ES-I3 (cell line): ENCODE measurements at regions not wholly inside any gene's neighbourhood (a gene's known extent, or its start where the extent isn't known, plus 50 kb on each side); places are given as distances from the start of the nearest gene placed in this dataset.
"Not testable (repeated sequence)": the region's sequence is repeated elsewhere in the genome, so short reads cannot be mapped to it uniquely, and the experiment has no call there.

ENCODE experiments used
- H3K36me3 ChIP-seq: 2 replicates; pipeline ENCODE4 v1.6.1; 2013; ENCODE audit warnings: mild to moderate bottlenecking, low read length, control low read depth, moderate library complexity; ENCODE audit not compliant: insufficient read depth
- H3K4me1 ChIP-seq: 2 replicates; pipeline ENCODE4 v1.6.1; 2013; ENCODE audit warnings: mild to moderate bottlenecking, control low read depth, low read length; ENCODE audit not compliant: insufficient read depth
- H3K9ac ChIP-seq: 2 replicates; pipeline ENCODE4 v1.6.1; 2013; ENCODE audit warnings: low read depth, mild to moderate bottlenecking, low read length, moderate library complexity
- H3K9me3 ChIP-seq: 2 replicates; pipeline ENCODE4 v1.6.1; 2013; ENCODE audit warnings: mild to moderate bottlenecking, low read length, moderate library complexity; ENCODE audit not compliant: control insufficient read depth, insufficient read depth

DNA sequence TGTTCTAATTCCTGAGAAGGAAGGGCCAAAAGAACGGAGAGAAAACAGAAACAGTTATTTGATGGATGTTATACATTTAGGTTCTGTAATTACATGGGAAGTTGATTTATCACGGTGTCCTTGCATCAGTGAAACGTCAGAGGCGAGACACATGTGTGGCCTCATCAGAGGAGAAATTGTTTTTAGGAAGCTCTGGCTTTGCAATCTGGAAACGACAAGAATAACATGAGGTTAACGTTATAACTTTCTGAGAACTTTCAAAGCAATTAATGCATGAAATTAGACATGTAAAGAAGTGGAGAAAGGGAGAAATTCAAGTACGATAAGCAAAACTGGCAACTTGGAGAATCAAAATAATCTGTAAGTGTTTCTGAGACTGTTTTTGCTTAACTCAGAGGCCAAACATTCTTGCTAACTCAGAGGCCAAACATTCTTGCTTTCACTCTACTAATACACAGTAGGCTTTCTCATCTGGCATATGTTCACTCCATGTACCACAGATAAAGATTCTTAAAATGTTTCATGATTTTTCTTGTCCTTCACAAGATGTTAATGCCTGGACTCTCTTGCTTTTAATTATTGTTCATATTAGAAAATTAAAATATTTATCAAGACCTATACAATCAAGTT lies 933.0 kb downstream of the TLE4 start:
- H3K36me3 ChIP-seq: no peaks in the 10 kb centered on the region
- no peaks in the 10 kb centered on the region for H3K9me3 ChIP-seq
- no peak overlapping the region for H3K9ac ChIP-seq
- no peaks in the 10 kb centered on the region for H3K4me1 ChIP-seq

DNA sequence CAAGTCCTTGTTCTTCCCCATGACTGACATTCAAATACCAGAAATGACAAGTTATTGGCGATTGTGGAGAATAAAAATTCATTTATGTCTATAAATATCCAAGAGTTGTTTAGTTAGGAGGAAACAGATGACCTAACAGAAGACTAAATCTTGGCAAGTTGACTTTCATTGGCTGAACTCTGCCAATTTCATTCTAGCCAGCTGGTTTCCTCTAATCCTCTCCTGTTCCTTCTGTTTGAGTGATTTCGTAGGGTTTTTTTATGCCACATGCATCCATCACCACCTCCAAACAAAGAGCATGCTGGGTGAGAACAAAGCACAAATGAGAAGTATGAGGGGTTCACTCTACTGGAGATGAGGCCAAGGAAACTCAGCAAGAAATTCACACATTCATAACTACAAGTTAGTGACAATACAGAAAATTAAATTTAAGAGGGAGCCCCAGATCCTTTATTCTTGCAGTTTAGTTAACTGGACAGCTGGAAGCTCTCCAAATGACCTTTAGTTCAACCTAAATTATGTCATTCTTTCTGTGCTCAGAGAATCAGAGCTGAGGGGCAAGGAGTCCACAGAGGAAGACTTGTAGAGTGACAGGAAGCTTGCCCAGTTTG lies 932.0 kb downstream of the TLE4 start:
- Histone ChIP-seq H3K9me3 (no peaks in the 10 kb centered on the region), H3K36me3 (no peaks in the 10 kb centered on the region), H3K9ac (no peak overlapping the region), H3K4me1 (no peaks in the 10 kb centered on the region)

DNA sequence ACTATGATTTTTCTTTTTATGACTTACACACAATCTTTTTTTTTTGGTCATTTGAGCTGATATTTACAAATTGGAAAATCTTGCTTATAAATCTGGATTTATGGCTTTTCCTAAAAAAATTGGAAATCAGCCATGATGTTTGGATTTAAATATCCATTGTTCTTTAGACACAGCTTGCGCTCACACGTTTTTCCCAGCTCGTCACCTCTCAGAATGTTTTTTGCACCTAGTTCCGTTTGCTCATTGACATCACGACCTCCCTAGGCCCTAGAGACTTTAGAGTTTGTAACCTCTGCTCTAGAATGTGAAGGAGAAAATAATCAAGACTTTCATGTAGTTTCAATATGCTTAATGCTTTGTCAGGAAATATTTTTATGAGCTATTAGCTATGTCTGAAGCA lies 930.5 kb downstream of the TLE4 start:
- Histone ChIP-seq H3K9me3 (no peaks in the 10 kb centered on the region), H3K4me1 (no peaks in the 10 kb centered on the region), H3K9ac (no peak overlapping the region), H3K36me3 (no peaks in the 10 kb centered on the region)

DNA sequence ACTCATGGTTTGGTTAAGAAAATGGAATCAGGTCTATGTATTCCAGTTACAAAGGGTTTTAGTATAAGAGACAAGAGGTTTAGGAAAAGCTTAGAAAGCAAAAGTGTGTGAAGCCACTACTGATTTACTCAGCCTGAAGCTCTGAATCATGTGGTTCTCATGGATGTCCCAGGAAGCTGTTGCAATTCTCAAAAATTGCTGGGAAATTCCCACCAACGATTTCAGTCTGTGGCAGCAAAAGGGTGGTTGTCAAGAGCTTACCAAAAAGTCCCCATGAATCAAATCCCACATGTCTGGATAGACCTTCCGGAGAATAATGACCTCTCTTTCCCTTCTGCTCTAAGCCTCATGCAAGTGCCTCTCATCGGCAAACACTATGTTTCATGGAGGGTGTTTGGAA lies 929.9 kb downstream of the TLE4 start:
- no peaks in the 10 kb centered on the region for H3K36me3 ChIP-seq

DNA sequence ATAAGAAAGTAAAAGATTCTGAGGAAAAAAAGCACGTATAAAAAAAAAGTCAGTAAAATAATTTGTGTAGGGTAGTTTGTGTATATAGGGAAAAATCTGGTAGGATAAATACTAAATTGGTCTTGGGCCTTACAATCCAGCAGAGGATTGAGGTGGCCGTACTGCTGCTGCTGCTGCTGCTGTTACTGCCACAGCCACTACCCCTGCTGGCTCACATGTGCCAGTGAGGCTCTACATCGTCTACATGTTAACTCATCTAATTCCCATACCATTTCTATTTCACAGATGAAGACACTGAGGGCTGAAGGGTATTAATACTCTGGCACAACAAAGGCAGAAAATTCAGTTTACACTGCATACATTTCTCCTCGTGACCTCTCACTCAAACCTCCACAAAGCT lies 928.5 kb downstream of the TLE4 start:
- no peaks in the 10 kb centered on the region for H3K36me3 ChIP-seq
- H3K4me1 ChIP-seq: no peaks in the 10 kb centered on the region
- no peaks in the 10 kb centered on the region for H3K9me3 ChIP-seq
- no peak overlapping the region for H3K9ac ChIP-seq

More for the DNA sequence above, 929.9 kb downstream of the TLE4 start:
- Histone ChIP-seq H3K9ac (no peak overlapping the region), H3K9me3 (no peaks in the 10 kb centered on the region), H3K4me1 (no peaks in the 10 kb centered on the region)

DNA sequence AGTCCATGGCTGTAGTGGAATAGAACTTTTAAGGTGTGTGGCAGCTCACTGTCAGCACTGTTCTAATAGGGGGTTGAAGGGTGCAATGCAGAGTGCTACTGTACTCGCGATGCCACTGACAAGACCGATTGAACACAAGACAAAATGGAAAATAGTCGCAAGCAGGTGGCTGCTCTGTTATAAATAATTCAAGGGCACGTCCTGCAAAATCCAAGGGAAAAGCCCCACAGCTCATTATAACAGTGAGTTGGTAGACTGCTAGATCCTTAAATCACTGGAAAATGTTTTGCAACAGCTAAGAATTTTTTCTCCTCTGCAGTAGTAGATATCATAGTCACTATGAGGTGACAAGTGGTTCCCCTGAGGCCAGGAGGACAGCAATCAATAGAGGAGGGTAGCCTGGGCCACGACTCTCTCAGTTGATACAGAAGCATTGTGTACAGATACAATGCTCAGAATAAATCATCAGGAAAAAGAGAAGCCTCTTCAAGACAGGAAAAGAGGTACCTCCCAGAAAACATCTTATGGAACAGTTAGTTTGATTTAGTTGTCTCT lies 926.3 kb downstream of the TLE4 start:
- H3K36me3 ChIP-seq: no peaks in the 10 kb centered on the region
- no peak overlapping the region for H3K9ac ChIP-seq
- no peaks in the 10 kb centered on the region for H3K9me3 ChIP-seq
- no peaks in the 10 kb centered on the region for H3K4me1 ChIP-seq

DNA sequence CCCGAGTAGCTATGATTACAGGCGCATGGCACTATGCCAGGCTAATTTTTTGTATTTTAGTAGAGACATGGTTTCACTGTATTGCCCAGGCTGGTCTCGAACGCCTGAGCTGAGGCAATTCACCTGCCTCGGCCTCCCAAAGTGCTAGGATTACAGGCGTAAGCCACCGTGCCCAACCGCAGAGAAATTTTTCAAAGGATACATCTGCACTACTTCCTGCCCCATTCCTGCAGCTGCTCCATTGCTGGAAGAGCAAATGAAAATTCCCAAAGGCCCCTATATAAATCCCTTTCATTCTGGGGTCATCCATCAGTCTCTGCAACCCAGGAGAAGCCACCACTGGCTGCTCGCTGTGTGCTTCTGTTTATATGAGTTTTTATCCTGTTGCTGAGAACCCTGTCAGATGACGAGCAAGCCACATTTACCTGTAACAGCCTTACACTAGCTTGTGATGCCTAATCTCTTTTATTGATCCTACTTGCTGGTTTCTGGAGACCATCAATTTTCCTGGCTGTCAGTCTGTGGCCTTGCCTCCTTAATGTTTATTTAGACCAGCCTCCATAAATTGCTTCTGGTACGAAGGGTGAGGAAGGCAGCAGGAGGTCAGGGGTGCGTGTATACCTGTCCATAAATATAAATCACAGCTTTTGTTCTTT lies 925.3 kb downstream of the TLE4 start:
- no peaks in the 10 kb centered on the region for H3K4me1 ChIP-seq

DNA sequence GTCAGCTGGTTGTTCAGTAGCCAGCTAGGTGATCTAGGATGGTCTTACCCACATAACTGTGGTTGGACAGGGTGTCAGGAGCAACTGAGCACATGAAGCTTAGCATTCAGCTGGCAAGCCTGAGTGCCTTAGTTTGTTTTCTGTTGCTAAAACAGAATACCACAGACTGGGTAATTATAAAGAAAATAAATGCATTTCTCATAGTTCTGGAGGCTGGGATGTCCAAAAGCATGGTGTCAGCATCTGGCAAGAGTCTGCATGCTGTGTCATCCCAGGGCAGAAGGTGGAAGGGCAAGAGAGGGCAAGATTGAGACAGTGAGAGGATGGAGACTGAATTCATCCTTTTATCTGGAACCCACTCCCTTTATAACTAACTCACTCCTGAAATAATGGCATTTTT lies 921.5 kb downstream of the TLE4 start:
- Histone ChIP-seq H3K9ac (no peak overlapping the region), H3K9me3 (no peaks in the 10 kb centered on the region), H3K36me3 (no peaks in the 10 kb centered on the region), H3K4me1 (no peaks in the 10 kb centered on the region)

More for the DNA sequence above, 925.3 kb downstream of the TLE4 start:
- Histone ChIP-seq H3K9me3 (no peaks in the 10 kb centered on the region), H3K9ac (no peak overlapping the region), H3K36me3 (no peaks in the 10 kb centered on the region)

DNA sequence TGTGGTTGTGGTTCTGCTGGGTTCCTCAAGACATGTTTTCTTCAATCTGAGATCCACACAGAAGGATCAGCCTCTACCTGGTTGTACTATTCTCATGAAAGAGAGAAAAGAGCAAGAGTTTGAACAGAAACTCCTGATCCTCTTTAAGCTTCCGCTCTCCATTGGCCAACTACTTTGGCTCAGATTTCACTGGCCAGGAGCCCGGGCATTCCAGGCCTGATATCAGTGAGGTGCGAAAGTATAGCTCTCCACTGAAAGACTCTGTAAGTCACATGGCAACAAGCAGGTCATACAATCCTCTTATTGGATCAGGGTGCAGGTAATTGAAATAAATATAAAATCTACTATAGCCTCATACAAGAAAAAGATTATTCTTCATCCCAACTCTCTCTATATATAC lies 920.5 kb downstream of the TLE4 start:
- Histone ChIP-seq H3K4me1 (no peaks in the 10 kb centered on the region), H3K9ac (no peak overlapping the region), H3K36me3 (no peaks in the 10 kb centered on the region), H3K9me3 (no peaks in the 10 kb centered on the region)

DNA sequence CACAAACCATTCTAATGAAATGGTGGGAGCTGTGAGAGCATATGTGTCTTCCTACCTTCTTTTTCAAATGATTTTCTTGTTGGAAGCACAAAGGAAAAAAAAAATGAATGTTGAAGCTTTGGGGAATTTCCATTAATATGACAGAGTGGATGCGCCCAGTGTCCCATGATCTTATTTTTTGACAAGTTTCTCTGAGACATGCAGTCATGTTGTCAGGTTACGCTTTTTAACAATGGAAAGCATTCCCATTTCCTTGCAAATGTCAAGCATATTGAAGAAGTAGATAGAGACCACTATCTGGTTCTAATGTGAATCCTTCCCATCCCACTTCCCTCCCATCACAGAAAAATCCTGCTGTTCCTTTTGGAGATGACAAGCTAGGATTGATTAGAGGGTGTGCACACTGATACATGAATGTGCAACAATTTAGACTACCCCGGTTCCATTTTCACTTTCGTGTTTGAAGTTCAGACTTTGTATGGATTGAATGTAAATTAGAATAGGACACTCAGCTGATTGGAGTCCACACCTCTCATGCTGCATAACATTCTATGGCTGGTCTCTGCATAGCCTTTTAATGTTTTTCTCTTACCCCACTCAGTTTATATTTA lies 919.4 kb downstream of the TLE4 start:
- H3K36me3 ChIP-seq: no peaks in the 10 kb centered on the region
- no peaks in the 10 kb centered on the region for H3K9me3 ChIP-seq
- no peak overlapping the region for H3K9ac ChIP-seq
- H3K4me1 ChIP-seq: no peaks in the 10 kb centered on the region

DNA sequence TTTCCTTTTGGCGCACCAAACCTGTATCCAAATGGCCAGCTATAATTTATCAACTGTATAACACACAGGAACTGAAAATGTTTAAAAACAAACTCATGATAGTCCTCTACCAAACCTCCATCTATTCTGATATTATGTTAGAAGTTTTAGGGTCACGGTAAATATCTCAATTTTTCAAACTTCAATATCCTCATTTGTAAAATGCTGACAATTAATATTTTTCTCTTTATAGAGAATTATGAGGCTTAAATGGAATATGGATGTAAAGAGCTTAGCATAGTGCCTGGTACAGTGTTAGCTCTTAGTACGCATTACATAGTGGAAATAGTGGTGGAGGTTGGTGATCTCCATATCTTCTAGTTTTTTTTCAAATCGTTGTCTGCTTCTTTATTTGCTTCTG lies 917.6 kb downstream of the TLE4 start:
- Histone ChIP-seq H3K36me3 (no peaks in the 10 kb centered on the region), H3K9me3 (no peaks in the 10 kb centered on the region), H3K9ac (no peak overlapping the region), H3K4me1 (no peaks in the 10 kb centered on the region)

DNA sequence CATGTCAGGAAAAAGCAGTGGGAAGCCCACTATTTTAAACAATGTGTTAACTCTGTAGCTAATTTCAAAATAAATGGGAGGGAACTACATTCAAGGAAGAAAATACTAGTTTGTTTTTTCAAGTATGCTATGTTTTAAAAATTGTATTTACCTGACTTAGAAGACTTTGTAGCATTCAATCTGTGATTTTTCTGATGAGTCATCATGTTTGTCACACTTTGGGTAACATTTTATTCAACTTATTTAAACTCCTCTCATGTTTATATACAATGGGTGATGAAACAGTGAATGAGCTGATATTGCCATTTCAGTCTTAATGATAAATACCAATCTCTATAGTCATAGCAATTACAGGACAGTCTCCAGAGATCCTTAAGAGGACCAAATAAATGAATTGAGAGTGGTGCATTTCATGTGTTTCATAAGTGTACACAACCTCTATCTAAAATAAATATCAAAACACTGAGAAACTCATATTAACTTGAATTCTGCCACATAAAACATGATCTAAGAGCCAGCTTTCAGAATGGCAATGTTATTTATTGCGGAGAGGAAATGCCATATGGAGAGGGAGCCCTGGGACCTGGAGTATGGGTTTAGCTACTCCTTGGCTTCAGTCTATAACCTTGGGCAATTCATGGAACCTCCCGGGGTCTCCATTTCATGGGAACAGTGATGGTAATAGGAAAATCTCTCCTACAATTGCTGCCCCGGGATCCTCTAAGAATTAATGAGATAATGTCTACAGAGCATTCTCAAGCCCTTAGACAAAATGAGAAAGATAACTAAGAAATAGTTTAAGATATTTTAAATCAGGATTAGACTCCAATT lies 913.9 kb downstream of the TLE4 start:
- Histone ChIP-seq H3K4me1 (no peaks in the 10 kb centered on the region), H3K36me3 (no peaks in the 10 kb centered on the region), H3K9me3 (no peaks in the 10 kb centered on the region), H3K9ac (no peak overlapping the region)

DNA sequence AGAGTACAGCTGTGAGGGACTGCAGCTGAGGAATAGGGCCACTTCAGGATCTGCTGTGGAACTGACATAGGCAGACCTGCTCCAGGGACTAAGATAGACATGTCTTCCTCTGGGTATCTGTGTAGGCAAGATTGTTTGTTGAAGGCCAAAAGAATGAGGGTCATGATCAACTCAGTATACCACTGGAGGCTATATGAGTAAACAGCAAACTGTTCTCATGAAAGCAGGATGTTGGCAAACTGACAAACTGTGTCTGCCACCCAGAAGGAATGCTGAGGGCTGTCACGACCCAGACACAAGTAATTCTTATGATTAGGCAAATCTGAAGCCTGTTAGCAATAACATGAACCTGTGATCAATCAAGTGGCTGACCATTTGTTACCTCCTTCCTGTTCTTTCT lies 910.5 kb downstream of the TLE4 start:
- H3K4me1 ChIP-seq, H3K9me3 ChIP-seq, H3K9ac ChIP-seq, H3K36me3 ChIP-seq: not testable (repeated sequence)

DNA sequence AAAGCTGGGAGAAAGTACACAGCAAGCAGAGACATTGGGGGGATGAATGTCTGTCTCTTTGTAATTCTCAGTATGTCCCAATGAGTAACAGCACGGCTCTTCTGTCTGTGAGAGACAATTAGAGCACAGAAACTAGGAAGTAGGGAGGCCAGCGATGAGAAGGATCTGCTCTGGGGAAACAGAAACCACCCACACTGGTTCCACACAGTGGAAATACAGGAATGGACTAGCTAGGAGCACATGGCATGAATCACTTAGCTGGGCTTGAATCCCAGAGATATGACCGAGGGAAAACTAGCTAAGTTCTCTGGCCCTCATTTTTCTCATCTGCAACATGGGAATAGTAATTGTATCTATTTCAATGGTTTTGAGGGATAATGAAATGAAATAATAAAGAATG lies 895.9 kb downstream of the TLE4 start:
- Histone ChIP-seq H3K36me3 (no peaks in the 10 kb centered on the region), H3K4me1 (no peaks in the 10 kb centered on the region), H3K9ac (no peak overlapping the region), H3K9me3 (no peaks in the 10 kb centered on the region)
